Upper lobe of left lung (tissue), 6 donors: ENCODE measurements at regions not wholly inside any gene's neighbourhood (a gene's known extent, or its start where the extent isn't known, plus 50 kb on each side); places are given as distances from the start of the nearest gene placed in this dataset.

ENCODE experiments used
- ATAC-seq, 2 donors: fragments of 200-7000 bp; cut with Tn5 transposase; one replicate each; pipeline ENCODE4 v1.9.1; 2022; ENCODE audit warnings: mild to moderate bottlenecking in 2 of 2, moderate library complexity in 2 of 2; ENCODE audit not compliant: low FRiP score in 2 of 2
- DNase-seq, 2 donors: peaks; one replicate each; pipeline ENCODE4 v3.0.0-alpha.2; 2019 to 2020
- H3K27ac ChIP-seq, 4 donors: fragments of 200-600 bp; sonication (generic); one replicate each; pipeline ENCODE4 v1.5.1; 2016 to 2019
- H3K27me3 ChIP-seq, 4 donors: fragments of 200-600 bp; sonication (generic); one replicate each; pipeline ENCODE4 v1.5.1; 2017 to 2019
- H3K36me3 ChIP-seq, 4 donors: fragments of 200-600 bp; sonication (generic); one replicate each; pipeline ENCODE4 v1.5.1; 2016 to 2019
- H3K4me1 ChIP-seq, 4 donors: fragments of 200-600 bp; sonication (generic); one replicate each; pipeline ENCODE4 v1.5.1; 2018 to 2019
- H3K4me3 ChIP-seq, 4 donors: fragments of 200-600 bp; sonication (generic); one replicate each; pipeline ENCODE4 v1.5.1; 2017 to 2019; ENCODE audit warnings: mild to moderate bottlenecking in 2 of 4, moderate library complexity in 1 of 4
- H3K9me3 ChIP-seq, 4 donors: fragments of 200-600 bp; sonication (generic); one replicate each; pipeline ENCODE4 v1.5.1; 2018 to 2019
- CTCF ChIP-seq, 6 experiments: fragments of 450-650 bp in 4 of 6; fragments of 200-600 bp in 2 of 6; sonication (generic) in 2 of 6; IDR thresholded peaks; one replicate each; pipeline ENCODE4 v1.5.1; 2016 to 2019; ENCODE audit warnings: antibody characterized with exemption in 6 of 6
- EP300 ChIP-seq, 4 donors: sonication (generic); formaldehyde crosslinking; IDR thresholded peaks; one replicate each; pipeline ENCODE4 v1.5.1; 2017; ENCODE audit warnings: antibody characterized with exemption in 4 of 4, control low read depth in 2 of 4
- POLR2A ChIP-seq, 4 donors: fragments of 450-650 bp; IDR thresholded peaks; one replicate each; pipeline ENCODE4 v1.5.1; 2016 to 2017; ENCODE audit warnings: antibody characterized with exemption in 4 of 4, mild to moderate bottlenecking in 2 of 4
- POLR2AphosphoS5 ChIP-seq, 2 donors: sonication (generic); formaldehyde crosslinking; IDR thresholded peaks; one replicate each; pipeline ENCODE4 v1.5.1; 2017; ENCODE audit warnings: antibody characterized with exemption in 2 of 2
- WGBS, 2 donors: methylation state at CpG; one replicate each; pipeline ENCODE4 v1.1.5; 2017 to 2018; 5-methylcytosine and 5-hydroxymethylcytosine counted together
- donor health status: DM: no; HTN: no; CAD: no; lungs with moderate emphysema.
- donor health status: DM: no; HTN: yes; CAD: no; lungs with severe emphysema.

- no peak overlapping the region for H3K4me3 ChIP-seq
- DNase-seq: no peak
- no peaks in the 10 kb centered on the region for H3K9me3 ChIP-seq
- no peak for TF ChIP-seq POLR2A (IDR thresholded peaks at IDR 0.05)
- TF ChIP-seq CTCF (IDR thresholded peaks at IDR 0.05): no peak
- no peak for TF ChIP-seq POLR2AphosphoS5 (IDR thresholded peaks at IDR 0.05)
- no peak for TF ChIP-seq EP300 (IDR thresholded peaks at IDR 0.05)
- no peaks in the 10 kb centered on the region for H3K27me3 ChIP-seq
- H3K36me3 ChIP-seq: no peaks in the 10 kb centered on the region
- 84 to 90% methylated on average over 3 of the region's 3 CpGs for WGBS, 2 donors
- H3K27ac ChIP-seq: no peak overlapping the region
- H3K4me1 ChIP-seq: no peaks in the 10 kb centered on the region
- no peak for ATAC-seq
These were observed 436.4 kb upstream of the DYNLRB2 start for GRCh38 chr16:80104401-80104800.

GRCh38 chr16:80103463-80103862, 437.3 kb upstream of the DYNLRB2 start:
- no peaks in the 10 kb centered on the region for H3K9me3 ChIP-seq
- no peak for ATAC-seq
- no peaks in the 10 kb centered on the region for H3K4me1 ChIP-seq
- H3K36me3 ChIP-seq: no peaks in the 10 kb centered on the region
- WGBS, 2 donors: 85 to 91% methylated on average over 7 of the region's 7 CpGs
- TF ChIP-seq CTCF (IDR thresholded peaks at IDR 0.05) (no peak), EP300 (IDR thresholded peaks at IDR 0.05) (no peak), POLR2A (IDR thresholded peaks at IDR 0.05) (no peak)
- no peak overlapping the region for H3K27ac ChIP-seq
- H3K27me3 ChIP-seq: no peaks in the 10 kb centered on the region
- no peak for DNase-seq
- H3K4me3 ChIP-seq: no peak overlapping the region

- Histone ChIP-seq H3K27me3 (no peaks in the 10 kb centered on the region), H3K36me3 (no peaks in the 10 kb centered on the region), H3K27ac (no peak overlapping the region), H3K9me3 (peaks cover 0 to 13% (median 9%) of the 10 kb centered on the region in 4 donors), H3K4me3 (no peak overlapping the region), H3K4me1 (no peaks in the 10 kb centered on the region)
- DNase-seq: no peak
- no peak for ATAC-seq
- TF ChIP-seq POLR2A (IDR thresholded peaks at IDR 0.05) (no peak), EP300 (IDR thresholded peaks at IDR 0.05) (no peak), POLR2AphosphoS5 (IDR thresholded peaks at IDR 0.05) (no peak), CTCF (IDR thresholded peaks at IDR 0.05) (no peak)
These were observed 439.8 kb upstream of the DYNLRB2 start for GRCh38 chr16:80100846-80101451.

- ATAC-seq: no peak
- Histone ChIP-seq H3K4me3 (no peak overlapping the region), H3K27me3 (no peaks in the 10 kb centered on the region), H3K36me3 (no peaks in the 10 kb centered on the region), H3K9me3 (peaks cover 0 to 13% (median 9%) of the 10 kb centered on the region in 4 donors), H3K4me1 (no peaks in the 10 kb centered on the region), H3K27ac (no peak overlapping the region)
- no peak for TF ChIP-seq EP300 (IDR thresholded peaks at IDR 0.05)
- no peak for TF ChIP-seq POLR2AphosphoS5 (IDR thresholded peaks at IDR 0.05)
- no peak for TF ChIP-seq POLR2A (IDR thresholded peaks at IDR 0.05)
- no peak for TF ChIP-seq CTCF (IDR thresholded peaks at IDR 0.05)
- no peak for DNase-seq
These were observed 440.6 kb upstream of the DYNLRB2 start for GRCh38 chr16:80100186-80100585.

- no peak for ATAC-seq
- H3K4me1 ChIP-seq: no peaks in the 10 kb centered on the region
- H3K27me3 ChIP-seq: no peaks in the 10 kb centered on the region
- no peak overlapping the region for H3K4me3 ChIP-seq
- no peak for DNase-seq
- peaks cover 0 to 13% (median 9%) of the 10 kb centered on the region in 4 donors for H3K9me3 ChIP-seq
- H3K27ac ChIP-seq: no peak overlapping the region
- WGBS, 2 donors: 74 to 75% methylated on average over 1 of the region's 1 CpG
- TF ChIP-seq POLR2A (IDR thresholded peaks at IDR 0.05) (no peak), POLR2AphosphoS5 (IDR thresholded peaks at IDR 0.05) (no peak), CTCF (IDR thresholded peaks at IDR 0.05) (no peak), EP300 (IDR thresholded peaks at IDR 0.05) (no peak)
- H3K36me3 ChIP-seq: no peaks in the 10 kb centered on the region
These were observed 443.7 kb upstream of the DYNLRB2 start for GRCh38 chr16:80097098-80097497.
